ENCODE measurements at regions not wholly inside any gene's neighbourhood (a gene's known extent, or its start where the extent isn't known, plus 50 kb on each side); places are given as distances from the start of the nearest gene placed in this dataset.
A peak's percentile ranks its signal among the peaks of the same experiment; 100 is the strongest.

DNA sequence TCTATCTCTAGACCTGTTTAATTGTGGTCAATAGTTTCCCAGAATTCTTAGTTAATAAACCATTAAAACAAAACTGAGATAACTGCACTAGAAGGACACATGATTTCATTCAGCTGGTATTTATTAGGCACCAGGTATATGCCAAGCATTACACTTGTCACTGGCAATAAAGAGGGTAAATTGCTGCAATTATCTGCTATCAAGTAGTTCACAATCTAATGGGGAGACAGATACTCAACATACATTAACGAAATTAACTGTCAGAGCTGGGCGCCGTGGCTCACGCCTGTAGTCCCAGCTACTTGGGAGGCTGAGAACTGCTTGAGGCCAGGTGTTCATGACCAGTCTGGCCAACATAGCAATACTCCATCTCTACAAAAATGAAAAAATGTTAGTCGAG is 71.7 kb upstream of the WIPF1 start:
- ChIA-PET POLR2A (no interaction called here), CTCF (interaction anchor here (1.0 to 3.0 kb wide), 6 partner anchors 11 to 123 kb away, joined by 3 to 8 read pairs (median 4); no protein-coding TSS in a partner anchor)
- Histone ChIP-seq H3K79me2 (ENCODE audit: insufficient read depth) (peaks cover 96% of the 10 kb centered on the region), H3K4me3 (ENCODE audit: low read depth in 2 of 2, low read length in 1 of 2) (no peak overlapping the region), H3F3A (replicated peaks; ENCODE audit: insufficient read depth) (peaks cover 3% of the 10 kb centered on the region), H3K9me2 (no peaks in the 10 kb centered on the region), H3K27ac (ENCODE audit: low read depth in 2 of 2, low read length in 1 of 2) (peak overlapping the region in 1 of 2 experiments; percentile 79; a peak in 1 of 4 replicates), H4K20me1 (ENCODE audit: insufficient read depth) (peaks cover 7% of the 10 kb centered on the region; the same call in 1 of the 2 replicates), H3K4me2 (no peak overlapping the region), H3K36me3 (replicated peaks in 1 of 2; ENCODE audit: control insufficient read depth in 1 of 2, insufficient read depth in 2 of 2, low read length in 1 of 2) (peaks cover 14 to 24% of the 10 kb centered on the region in 2 experiments), H3K9ac (no peak overlapping the region), H3K27me3 (ENCODE audit: insufficient read depth) (no peaks in the 10 kb centered on the region), H2AFZ (ENCODE audit: low read depth) (no peak overlapping the region), H3K9me3 (no peaks in the 10 kb centered on the region), H3K4me1 (ENCODE audit: control insufficient read depth in 1 of 2, insufficient read depth in 2 of 2, low read depth in 1 of 2, low read length in 1 of 2) (peaks cover 20 to 61% of the 10 kb centered on the region in 2 experiments)
- no peak for TF ChIP-seq MEF2A (IDR thresholded peaks at IDR 0.05; ENCODE audit: borderline replicate concordance, low read depth)
- TF ChIP-seq MXI1 (IDR thresholded peaks at IDR 0.05; ENCODE audit: low read depth, low read length) = no peak
- TF ChIP-seq, protein P1, sequence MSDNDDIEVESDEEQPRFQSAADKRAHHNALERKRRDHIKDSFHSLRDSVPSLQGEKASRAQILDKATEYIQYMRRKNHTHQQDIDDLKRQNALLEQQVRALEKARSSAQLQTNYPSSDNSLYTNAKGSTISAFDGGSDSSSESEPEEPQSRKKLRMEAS (IDR thresholded peaks at IDR 0.05; ENCODE audit: low read depth) = no peak
- TF ChIP-seq EZH2phosphoT487 (IDR thresholded peaks at IDR 0.05; ENCODE audit: borderline replicate concordance, low read depth) = no peak
- TF ChIP-seq TAF1 (IDR thresholded peaks at IDR 0.05; ENCODE audit: borderline replicate concordance, low read depth, low read length) = no peak
- TF ChIP-seq GATA2 (CRISPR knock-in tag; IDR thresholded peaks at IDR 0.05) = no peak
- TF ChIP-seq YY1 (IDR thresholded peaks at IDR 0.05; ENCODE audit: low read depth) = no peak
- TF ChIP-seq, protein P2, sequence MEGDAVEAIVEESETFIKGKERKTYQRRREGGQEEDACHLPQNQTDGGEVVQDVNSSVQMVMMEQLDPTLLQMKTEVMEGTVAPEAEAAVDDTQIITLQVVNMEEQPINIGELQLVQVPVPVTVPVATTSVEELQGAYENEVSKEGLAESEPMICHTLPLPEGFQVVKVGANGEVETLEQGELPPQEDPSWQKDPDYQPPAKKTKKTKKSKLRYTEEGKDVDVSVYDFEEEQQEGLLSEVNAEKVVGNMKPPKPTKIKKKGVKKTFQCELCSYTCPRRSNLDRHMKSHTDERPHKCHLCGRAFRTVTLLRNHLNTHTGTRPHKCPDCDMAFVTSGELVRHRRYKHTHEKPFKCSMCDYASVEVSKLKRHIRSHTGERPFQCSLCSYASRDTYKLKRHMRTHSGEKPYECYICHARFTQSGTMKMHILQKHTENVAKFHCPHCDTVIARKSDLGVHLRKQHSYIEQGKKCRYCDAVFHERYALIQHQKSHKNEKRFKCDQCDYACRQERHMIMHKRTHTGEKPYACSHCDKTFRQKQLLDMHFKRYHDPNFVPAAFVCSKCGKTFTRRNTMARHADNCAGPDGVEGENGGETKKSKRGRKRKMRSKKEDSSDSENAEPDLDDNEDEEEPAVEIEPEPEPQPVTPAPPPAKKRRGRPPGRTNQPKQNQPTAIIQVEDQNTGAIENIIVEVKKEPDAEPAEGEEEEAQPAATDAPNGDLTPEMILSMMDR (IDR thresholded peaks at IDR 0.05) = no peak
- TF ChIP-seq ELF1 (IDR thresholded peaks at IDR 0.05) = no peak
- TF ChIP-seq RFX5 (IDR thresholded peaks at IDR 0.05; ENCODE audit: low read length) = no peak
- no peak for DNase-seq
- 95% methylated on average over 5 of the region's 5 CpGs for WGBS (ENCODE audit: low lambda C conversion rate)

DNA sequence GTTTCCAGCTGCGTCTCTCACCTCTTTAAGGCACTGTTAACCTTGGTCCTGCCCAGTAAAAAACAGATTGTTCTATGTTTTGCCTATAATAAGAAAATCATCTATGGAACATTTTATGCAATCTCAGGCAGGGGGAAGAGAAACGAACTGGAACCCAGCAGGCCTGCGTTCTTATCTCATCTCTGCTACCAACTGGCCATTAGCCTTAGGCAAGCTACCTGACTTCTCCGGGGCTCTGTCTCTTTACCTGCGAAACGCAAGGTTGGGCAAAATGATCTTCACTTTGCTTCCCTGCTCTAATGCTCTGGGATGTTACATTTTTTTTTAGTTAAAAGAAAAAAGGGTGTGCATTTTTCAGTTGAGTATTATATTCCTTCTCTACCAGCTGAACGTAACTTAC is 70.5 kb upstream of the WIPF1 start:
- H3F3A ChIP-seq (replicated peaks; ENCODE audit: insufficient read depth) = peaks cover 16% of the 10 kb centered on the region
- no peak overlapping the region for H2AFZ ChIP-seq (ENCODE audit: low read depth)
- ChIA-PET POLR2A (no interaction called here), CTCF (interaction anchor here (0.8 to 3.0 kb wide), 8 partner anchors 9 to 205 kb away, joined by 3 to 13 read pairs (median 4); no protein-coding TSS in a partner anchor)
- H3K4me1 ChIP-seq (ENCODE audit: control insufficient read depth in 1 of 2, insufficient read depth in 2 of 2, low read depth in 1 of 2, low read length in 1 of 2) = peaks cover 29 to 66% of the 10 kb centered on the region in 2 experiments
- TF ChIP-seq, protein P3, sequence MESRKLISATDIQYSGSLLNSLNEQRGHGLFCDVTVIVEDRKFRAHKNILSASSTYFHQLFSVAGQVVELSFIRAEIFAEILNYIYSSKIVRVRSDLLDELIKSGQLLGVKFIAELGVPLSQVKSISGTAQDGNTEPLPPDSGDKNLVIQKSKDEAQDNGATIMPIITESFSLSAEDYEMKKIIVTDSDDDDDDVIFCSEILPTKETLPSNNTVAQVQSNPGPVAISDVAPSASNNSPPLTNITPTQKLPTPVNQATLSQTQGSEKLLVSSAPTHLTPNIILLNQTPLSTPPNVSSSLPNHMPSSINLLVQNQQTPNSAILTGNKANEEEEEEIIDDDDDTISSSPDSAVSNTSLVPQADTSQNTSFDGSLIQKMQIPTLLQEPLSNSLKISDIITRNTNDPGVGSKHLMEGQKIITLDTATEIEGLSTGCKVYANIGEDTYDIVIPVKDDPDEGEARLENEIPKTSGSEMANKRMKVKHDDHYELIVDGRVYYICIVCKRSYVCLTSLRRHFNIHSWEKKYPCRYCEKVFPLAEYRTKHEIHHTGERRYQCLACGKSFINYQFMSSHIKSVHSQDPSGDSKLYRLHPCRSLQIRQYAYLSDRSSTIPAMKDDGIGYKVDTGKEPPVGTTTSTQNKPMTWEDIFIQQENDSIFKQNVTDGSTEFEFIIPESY (IDR thresholded peaks at IDR 0.05; ENCODE audit: borderline replicate concordance, low read depth) = no peak
- TF ChIP-seq MEF2A (IDR thresholded peaks at IDR 0.05; ENCODE audit: borderline replicate concordance, low read depth) = no peak
- TF ChIP-seq RCOR1 (IDR thresholded peaks at IDR 0.05; ENCODE audit: low read length) = no peak
- no peak for TF ChIP-seq POLR2AphosphoS5 (IDR thresholded peaks at IDR 0.05; ENCODE audit: low read depth, low read length)
- TF ChIP-seq GATA2 (CRISPR knock-in tag; IDR thresholded peaks at IDR 0.05) = peak; percentile 54
- TF ChIP-seq YY1 (IDR thresholded peaks at IDR 0.05; ENCODE audit: low read depth) = no peak
- TF ChIP-seq JUND (IDR thresholded peaks at IDR 0.05) = no peak
- TF ChIP-seq TEAD4 (IDR thresholded peaks at IDR 0.05; ENCODE audit: borderline replicate concordance, insufficient read depth) = no peak
- H3K79me2 ChIP-seq (ENCODE audit: insufficient read depth) = peaks cover 89% of the 10 kb centered on the region
- no peak overlapping the region for H3K9ac ChIP-seq
- no peak overlapping the region for H3K4me3 ChIP-seq (ENCODE audit: low read depth in 2 of 2, low read length in 1 of 2)
- no peaks in the 10 kb centered on the region for H3K9me2 ChIP-seq
- 84% methylated on average over 7 of the region's 7 CpGs for WGBS (ENCODE audit: low lambda C conversion rate)
- H3K27ac ChIP-seq (ENCODE audit: low read depth in 2 of 2, low read length in 1 of 2) = peak overlapping the region in 1 of 2 experiments; percentile 79; a peak in 2 of 4 replicates
- DNase-seq = no peak
- no peaks in the 10 kb centered on the region for H3K9me3 ChIP-seq
- H3K36me3 ChIP-seq (replicated peaks in 1 of 2; ENCODE audit: control insufficient read depth in 1 of 2, insufficient read depth in 2 of 2, low read length in 1 of 2) = peaks cover 10 to 18% of the 10 kb centered on the region in 2 experiments
- H3K27me3 ChIP-seq (ENCODE audit: insufficient read depth) = no peaks in the 10 kb centered on the region
- H4K20me1 ChIP-seq (ENCODE audit: insufficient read depth) = peaks cover 7% of the 10 kb centered on the region; the same call in 1 of the 2 replicates
- H3K4me2 ChIP-seq = no peak overlapping the region

Data from SK-N-SH (cell line).